K562 (cell line): ENCODE measurements at regions not wholly inside any gene's neighbourhood (a gene's known extent, or its start where the extent isn't known, plus 50 kb on each side); places are given as distances from the start of the nearest gene placed in this dataset.

Experiments
- CHD1 ChIP-seq: fragments of 200-600 bp; sonication (generic); IDR thresholded peaks from one replicate; pipeline ENCODE4 v1.6.1; 2012; ENCODE audit warnings: mild to moderate bottlenecking, moderate library complexity, low read length, inconsistent platforms
- EZH2 ChIP-seq: IDR thresholded peaks from 2 replicates; pipeline ENCODE4 v1.6.1; 2012; ENCODE audit warnings: low read depth, mild to moderate bottlenecking, inconsistent platforms, low read length, borderline replicate concordance
- FOS ChIP-seq: IDR thresholded peaks from 3 replicates; pipeline ENCODE4 v1.6.1; 2011; ENCODE audit not compliant: insufficient read length; ENCODE audit errors: extremely low read depth
- HNRNPLL ChIP-seq: fragments of 200-400 bp; formaldehyde crosslinking; IDR thresholded peaks from 2 replicates; pipeline ENCODE4 v1.6.1; 2017; ENCODE audit warnings: low read length, low read depth, mild to moderate bottlenecking; ENCODE audit not compliant: poor library complexity, severe bottlenecking
- PTBP1 ChIP-seq: fragments of 200-400 bp; formaldehyde crosslinking; IDR thresholded peaks from 2 replicates; pipeline ENCODE4 v1.6.1; 2017; ENCODE audit warnings: low read depth, low read length
- TAF1 ChIP-seq: IDR thresholded peaks from 2 replicates; pipeline ENCODE4 v1.6.1; 2011; ENCODE audit warnings: mild to moderate bottlenecking, low read length, moderate library complexity; ENCODE audit not compliant: insufficient read depth, control insufficient read depth, severe bottlenecking; ENCODE audit errors: extremely low read depth
- ZNF24 ChIP-seq: fragments of 450-650 bp; IDR thresholded peaks from 2 replicates; pipeline ENCODE4 v1.6.1; 2016
- ZNF274 ChIP-seq: IDR thresholded peaks from 2 replicates; pipeline ENCODE4 v1.6.1; 2011; ENCODE audit warnings: low read depth, mild to moderate bottlenecking, low read length, moderate library complexity, borderline replicate concordance

DNA sequence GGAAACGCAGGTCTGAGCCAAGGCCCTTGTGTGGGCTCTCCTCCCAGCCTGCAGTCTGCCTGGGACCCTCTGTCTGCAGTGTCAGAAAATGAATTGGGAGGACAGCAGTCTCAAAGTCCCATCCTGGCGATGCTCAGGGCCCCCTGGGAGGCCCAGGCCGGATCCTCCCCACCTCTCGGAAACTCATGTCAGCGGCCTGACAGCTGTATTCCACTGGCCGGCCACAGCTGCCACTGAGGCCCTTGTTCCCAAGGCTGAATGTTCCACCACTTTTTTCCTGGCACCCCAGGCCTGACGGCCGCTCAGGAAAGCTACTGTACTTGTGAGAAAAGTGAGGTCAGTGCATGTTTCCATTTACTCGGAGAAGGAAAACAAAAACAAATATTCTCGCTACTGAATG lies 180.0 kb downstream of the FGF18 start:
- TF ChIP-seq TAF1 (no peak), ZNF24 (no peak), CHD1 (no peak), EZH2 (no peak), ZNF274 (no peak), FOS (no peak), PTBP1 (no peak), HNRNPLL (no peak)
